K562 (cell line): ENCODE measurements at regions not wholly inside any gene's neighbourhood (a gene's known extent, or its start where the extent isn't known, plus 50 kb on each side); places are given as distances from the start of the nearest gene placed in this dataset.

ENCODE experiments used
- MYBL2 ChIP-seq, 2 experiments: fragments of 450-650 bp in 1 of 2; sonication (generic) in 1 of 2; formaldehyde crosslinking in 1 of 2; IDR thresholded peaks; 2 replicates each; pipeline versions ENCODE4 v1.6.1 to v1.8.1; 2017 to 2022; ENCODE audit warnings: borderline replicate concordance in 1 of 2, inconsistent platforms in 1 of 2, low read depth in 1 of 2, mild to moderate bottlenecking in 1 of 2, missing genetic modification reagents in 1 of 2, moderate library complexity in 1 of 2
- POLR2A ChIP-seq: fragments of 450-650 bp; conservative IDR thresholded peaks from 2 replicates; pipeline ENCODE4 v1.6.1; 2016
- ZHX1 ChIP-seq: fragments of 150-350 bp; conservative IDR thresholded peaks from 2 replicates; pipeline ENCODE4 v1.6.1; 2014; ENCODE audit warnings: low read length

DNA sequence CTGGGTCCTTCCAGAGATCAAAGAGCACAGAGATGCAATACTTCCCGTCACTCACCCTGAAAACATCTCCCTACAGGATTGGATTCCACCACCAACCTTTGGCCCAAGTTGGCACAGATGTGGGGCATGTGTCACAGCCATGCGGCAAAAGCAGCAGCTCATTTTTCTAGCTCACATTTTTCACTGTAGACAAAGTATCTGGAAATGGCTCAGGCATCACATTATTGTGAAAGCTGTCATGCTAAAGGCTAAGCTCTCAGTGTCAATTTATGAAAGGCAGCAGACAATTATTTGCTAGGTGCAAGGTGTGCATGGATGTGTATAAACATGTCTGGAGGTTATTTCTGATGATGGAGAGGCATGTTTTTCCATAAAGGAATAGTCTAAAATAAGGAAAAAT is 213.3 kb upstream of the PRNP start:
- no peak for TF ChIP-seq POLR2A
- TF ChIP-seq MYBL2 (IDR thresholded peaks at IDR 0.05; ENCODE audit: low read depth): no peak
- no peak for TF ChIP-seq MYBL2 (CRISPR knock-in tag; IDR thresholded peaks at IDR 0.05; ENCODE audit: borderline replicate concordance)
- no peak for TF ChIP-seq ZHX1
